Upper lobe of left lung (tissue), 6 donors: ENCODE measurements at regions not wholly inside any gene's neighbourhood (a gene's known extent, or its start where the extent isn't known, plus 50 kb on each side); places are given as distances from the start of the nearest gene placed in this dataset.

Source experiments
- ATAC-seq, 2 donors: fragments of 200-7000 bp; cut with Tn5 transposase; one replicate each; pipeline ENCODE4 v1.9.1; 2022; ENCODE audit warnings: mild to moderate bottlenecking in 2 of 2, moderate library complexity in 2 of 2; ENCODE audit not compliant: low FRiP score in 2 of 2
- DNase-seq, 2 donors: peaks; one replicate each; pipeline ENCODE4 v3.0.0-alpha.2; 2019 to 2020
- H3K27ac ChIP-seq, 4 donors: fragments of 200-600 bp; sonication (generic); one replicate each; pipeline ENCODE4 v1.5.1; 2016 to 2019
- H3K27me3 ChIP-seq, 4 donors: fragments of 200-600 bp; sonication (generic); one replicate each; pipeline ENCODE4 v1.5.1; 2017 to 2019
- H3K36me3 ChIP-seq, 4 donors: fragments of 200-600 bp; sonication (generic); one replicate each; pipeline ENCODE4 v1.5.1; 2016 to 2019
- H3K4me1 ChIP-seq, 4 donors: fragments of 200-600 bp; sonication (generic); one replicate each; pipeline ENCODE4 v1.5.1; 2018 to 2019
- H3K4me3 ChIP-seq, 4 donors: fragments of 200-600 bp; sonication (generic); one replicate each; pipeline ENCODE4 v1.5.1; 2017 to 2019; ENCODE audit warnings: mild to moderate bottlenecking in 2 of 4, moderate library complexity in 1 of 4
- H3K9me3 ChIP-seq, 4 donors: fragments of 200-600 bp; sonication (generic); one replicate each; pipeline ENCODE4 v1.5.1; 2018 to 2019
- EP300 ChIP-seq, 4 donors: sonication (generic); formaldehyde crosslinking; IDR thresholded peaks; one replicate each; pipeline ENCODE4 v1.5.1; 2017; ENCODE audit warnings: antibody characterized with exemption in 4 of 4, control low read depth in 2 of 4
- POLR2A ChIP-seq, 4 donors: fragments of 450-650 bp; IDR thresholded peaks; one replicate each; pipeline ENCODE4 v1.5.1; 2016 to 2017; ENCODE audit warnings: antibody characterized with exemption in 4 of 4, mild to moderate bottlenecking in 2 of 4
- POLR2AphosphoS5 ChIP-seq, 2 donors: sonication (generic); formaldehyde crosslinking; IDR thresholded peaks; one replicate each; pipeline ENCODE4 v1.5.1; 2017; ENCODE audit warnings: antibody characterized with exemption in 2 of 2
- WGBS, 2 donors: methylation state at CpG; one replicate each; pipeline ENCODE4 v1.1.5; 2017 to 2018; 5-methylcytosine and 5-hydroxymethylcytosine counted together
- TF ChIP-seq, protein P1 (sequence below), 6 experiments: fragments of 450-650 bp in 4 of 6; fragments of 200-600 bp in 2 of 6; sonication (generic) in 2 of 6; IDR thresholded peaks; one replicate each; pipeline ENCODE4 v1.5.1; 2016 to 2019; ENCODE audit warnings: antibody characterized with exemption in 6 of 6
- donor health status: DM: no; HTN: no; CAD: no; lungs with moderate emphysema.
- donor health status: DM: no; HTN: yes; CAD: no; lungs with severe emphysema.

DNA sequence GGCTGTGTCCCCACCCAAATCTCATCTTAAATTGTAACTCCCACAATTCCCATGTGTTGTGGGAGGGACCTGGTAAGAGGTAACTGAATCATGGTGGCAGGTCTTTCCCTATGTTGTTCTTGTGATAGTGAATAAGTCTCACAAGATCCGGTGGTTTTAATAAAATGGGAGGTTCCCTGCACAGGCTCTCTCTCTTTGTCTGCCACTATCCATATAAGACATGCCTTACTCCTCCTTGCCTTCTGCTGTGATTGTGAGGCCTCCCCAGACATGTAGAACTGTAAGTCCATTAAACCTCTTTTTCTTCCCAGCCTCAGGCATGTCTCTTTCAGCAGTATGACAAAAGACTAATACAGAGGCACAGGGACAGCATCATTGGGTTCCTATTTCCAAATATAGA is 381.2 kb downstream of the SFMBT2 start:
- Histone ChIP-seq H3K36me3 (no peaks in the 10 kb centered on the region), H3K27me3 (no peaks in the 10 kb centered on the region), H3K27ac (peak overlapping the region in 2 of 4 donors; percentile 26 to 33), H3K4me1 (peaks cover 0 to 2% (median 0%) of the 10 kb centered on the region in 4 donors), H3K9me3 (no peaks in the 10 kb centered on the region), H3K4me3 (no peak overlapping the region)
- ATAC-seq (no peak), DNase-seq (no peak)
- TF ChIP-seq, protein P1, sequence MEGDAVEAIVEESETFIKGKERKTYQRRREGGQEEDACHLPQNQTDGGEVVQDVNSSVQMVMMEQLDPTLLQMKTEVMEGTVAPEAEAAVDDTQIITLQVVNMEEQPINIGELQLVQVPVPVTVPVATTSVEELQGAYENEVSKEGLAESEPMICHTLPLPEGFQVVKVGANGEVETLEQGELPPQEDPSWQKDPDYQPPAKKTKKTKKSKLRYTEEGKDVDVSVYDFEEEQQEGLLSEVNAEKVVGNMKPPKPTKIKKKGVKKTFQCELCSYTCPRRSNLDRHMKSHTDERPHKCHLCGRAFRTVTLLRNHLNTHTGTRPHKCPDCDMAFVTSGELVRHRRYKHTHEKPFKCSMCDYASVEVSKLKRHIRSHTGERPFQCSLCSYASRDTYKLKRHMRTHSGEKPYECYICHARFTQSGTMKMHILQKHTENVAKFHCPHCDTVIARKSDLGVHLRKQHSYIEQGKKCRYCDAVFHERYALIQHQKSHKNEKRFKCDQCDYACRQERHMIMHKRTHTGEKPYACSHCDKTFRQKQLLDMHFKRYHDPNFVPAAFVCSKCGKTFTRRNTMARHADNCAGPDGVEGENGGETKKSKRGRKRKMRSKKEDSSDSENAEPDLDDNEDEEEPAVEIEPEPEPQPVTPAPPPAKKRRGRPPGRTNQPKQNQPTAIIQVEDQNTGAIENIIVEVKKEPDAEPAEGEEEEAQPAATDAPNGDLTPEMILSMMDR (IDR thresholded peaks at IDR 0.05) = no peak
- TF ChIP-seq EP300 (IDR thresholded peaks at IDR 0.05) (no peak), POLR2A (IDR thresholded peaks at IDR 0.05) (no peak), POLR2AphosphoS5 (IDR thresholded peaks at IDR 0.05) (no peak)
- WGBS, 2 donors = 35 to 90% methylated on average over 1 of the region's 1 CpG

DNA sequence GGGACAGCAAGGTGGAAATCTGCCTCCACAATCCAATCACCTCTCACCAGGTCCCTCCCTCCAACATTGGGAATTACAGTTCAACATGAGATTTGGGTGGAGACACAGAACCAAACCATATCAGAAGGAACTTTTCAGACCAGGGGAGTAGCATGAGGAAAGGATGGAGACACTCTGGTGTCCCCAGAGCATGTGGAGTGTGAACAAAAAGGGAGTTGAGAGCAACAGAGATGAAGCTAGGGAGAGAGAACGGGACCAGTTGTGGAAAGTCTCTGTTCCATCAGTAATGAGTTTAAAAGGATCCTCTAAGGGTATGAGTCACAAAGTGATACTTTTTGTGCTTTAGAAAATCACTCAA is 382.0 kb downstream of the SFMBT2 start:
- no peak for DNase-seq
- peaks cover 0 to 2% (median 0%) of the 10 kb centered on the region in 4 donors for H3K4me1 ChIP-seq
- H3K4me3 ChIP-seq = no peak overlapping the region
- H3K9me3 ChIP-seq = no peaks in the 10 kb centered on the region
- peak overlapping the region in 2 of 4 donors; percentile 26 to 33 for H3K27ac ChIP-seq
- peak in 1 of 2 donors; percentile 37 for ATAC-seq
- TF ChIP-seq, protein P1 (IDR thresholded peaks at IDR 0.05) = no peak
- TF ChIP-seq EP300 (IDR thresholded peaks at IDR 0.05) (no peak), POLR2A (IDR thresholded peaks at IDR 0.05) (no peak)
- no peaks in the 10 kb centered on the region for H3K36me3 ChIP-seq
- 79 to 88% methylated on average over 1 of the region's 1 CpG for WGBS, 2 donors
- H3K27me3 ChIP-seq = no peaks in the 10 kb centered on the region

DNA sequence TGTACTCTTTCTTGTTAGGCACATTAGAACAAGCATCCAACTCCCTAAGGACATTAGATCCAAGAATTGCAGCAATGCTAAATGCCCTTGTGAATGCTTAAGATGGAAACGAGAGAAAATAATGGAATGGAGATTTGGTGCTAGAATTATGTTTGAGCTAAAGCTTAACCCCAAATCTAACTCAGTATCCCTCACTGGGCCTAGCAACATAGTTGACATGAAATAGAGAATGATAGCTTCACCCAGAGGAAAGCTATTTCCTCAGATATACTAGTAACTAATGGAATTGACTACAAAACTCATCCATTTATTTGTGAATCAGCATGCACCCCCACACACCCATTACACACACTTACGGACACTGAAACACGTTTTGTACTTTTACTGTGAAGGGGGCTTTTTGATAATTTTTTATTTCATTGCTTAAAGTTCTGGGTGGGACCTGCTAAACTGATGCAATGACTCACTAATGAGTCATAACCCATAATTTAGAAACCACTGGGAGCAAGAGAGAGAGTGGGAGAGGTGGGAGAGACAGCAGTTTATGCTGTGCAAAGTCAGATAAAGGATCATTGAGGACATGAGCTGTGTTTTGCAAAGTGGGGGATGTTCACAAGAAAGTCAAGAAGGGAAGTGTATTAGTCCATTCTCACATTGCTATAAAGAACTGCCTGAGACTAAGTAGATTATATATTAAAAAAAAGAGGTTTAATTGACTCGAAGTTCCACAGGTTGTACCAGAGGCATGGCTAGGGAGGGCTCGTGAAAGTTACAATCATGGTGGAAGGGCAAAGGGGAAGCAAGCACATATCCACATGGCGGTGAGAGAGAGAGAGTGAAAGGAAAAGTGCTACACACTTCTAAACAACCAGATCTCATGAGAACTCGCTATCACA is 382.7 kb downstream of the SFMBT2 start:
- Histone ChIP-seq H3K4me3 (no peak overlapping the region), H3K4me1 (peaks cover 0 to 2% (median 0%) of the 10 kb centered on the region in 4 donors), H3K36me3 (no peaks in the 10 kb centered on the region), H3K27ac (peak overlapping the region in 2 of 4 donors; percentile 26 to 33), H3K27me3 (no peaks in the 10 kb centered on the region), H3K9me3 (no peaks in the 10 kb centered on the region)
- 70 to 74% methylated on average over 7 of the region's 7 CpGs for WGBS, 2 donors
- ATAC-seq (peak in 1 of 2 donors; percentile 78), DNase-seq (no peak)
- TF ChIP-seq EP300 (IDR thresholded peaks at IDR 0.05) (no peak), POLR2AphosphoS5 (IDR thresholded peaks at IDR 0.05) (no peak), POLR2A (IDR thresholded peaks at IDR 0.05) (no peak)

- TF ChIP-seq EP300 (IDR thresholded peaks at IDR 0.05) (no peak), POLR2A (IDR thresholded peaks at IDR 0.05) (no peak), POLR2AphosphoS5 (IDR thresholded peaks at IDR 0.05) (no peak)
- TF ChIP-seq, protein P1 (IDR thresholded peaks at IDR 0.05) = no peak
- DNase-seq = no peak
- WGBS, 2 donors = 56 to 61% methylated on average over 4 of the region's 4 CpGs
Observed at GRCh38 chr10:7027237-7027912, 383.5 kb downstream of the SFMBT2 start.

DNA sequence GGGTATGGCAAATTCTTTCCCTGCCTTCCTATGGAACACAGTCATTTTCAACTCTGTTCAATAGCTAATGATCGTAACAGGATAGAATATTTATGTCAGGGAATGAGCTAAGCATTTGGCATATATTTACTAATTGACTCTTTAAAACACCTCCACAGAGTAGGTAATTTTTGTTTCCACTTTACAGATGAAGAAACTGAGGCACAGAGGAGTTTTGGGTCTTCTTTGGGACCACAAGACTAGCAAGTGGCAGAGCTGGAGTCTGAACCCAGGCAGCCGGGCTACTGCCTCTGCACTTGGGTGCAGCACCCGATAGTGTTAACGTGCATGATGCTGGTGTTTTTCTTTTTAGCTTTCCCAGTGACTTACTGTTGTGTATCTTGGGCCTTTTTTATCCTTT is 384.0 kb downstream of the SFMBT2 start:
- no peak for ATAC-seq
- 90 to 98% methylated on average over 4 of the region's 4 CpGs for whole genome bisulfite sequencing, 2 donors

More at GRCh38 chr10:7027237-7027912, 383.5 kb downstream of the SFMBT2 start:
- H3K9me3 ChIP-seq = no peaks in the 10 kb centered on the region
- ATAC-seq = no peak
- no peaks in the 10 kb centered on the region for H3K27me3 ChIP-seq
- no peak overlapping the region for H3K4me3 ChIP-seq
- H3K36me3 ChIP-seq = no peaks in the 10 kb centered on the region
- H3K27ac ChIP-seq = no peak overlapping the region
- peaks cover 0 to 2% (median 0%) of the 10 kb centered on the region in 4 donors for H3K4me1 ChIP-seq

More for the DNA sequence above, 384.0 kb downstream of the SFMBT2 start:
- Histone ChIP-seq H3K36me3 (no peaks in the 10 kb centered on the region), H3K9me3 (no peaks in the 10 kb centered on the region), H3K4me1 (peaks cover 0 to 2% (median 0%) of the 10 kb centered on the region in 4 donors), H3K4me3 (no peak overlapping the region), H3K27me3 (no peaks in the 10 kb centered on the region), H3K27ac (no peak overlapping the region)
- peak in 1 of 2 donors; percentile 10 for DNase-seq
- no peak for TF ChIP-seq EP300 (IDR thresholded peaks at IDR 0.05)
- TF ChIP-seq, protein P1 (IDR thresholded peaks at IDR 0.05) = no peak
- no peak for TF ChIP-seq POLR2AphosphoS5 (IDR thresholded peaks at IDR 0.05)
- no peak for TF ChIP-seq POLR2A (IDR thresholded peaks at IDR 0.05)
